LNCAP (cell line): ENCODE measurements at regions not wholly inside any gene's neighbourhood (a gene's known extent, or its start where the extent isn't known, plus 50 kb on each side); places are given as distances from the start of the nearest gene placed in this dataset.

Experiments
- TF ChIP-seq, protein P1 (sequence below): fragments of 450-650 bp; IDR thresholded peaks from 2 replicates; pipeline ENCODE4 v1.5.1; 2017; ENCODE audit warnings: mild to moderate bottlenecking

DNA sequence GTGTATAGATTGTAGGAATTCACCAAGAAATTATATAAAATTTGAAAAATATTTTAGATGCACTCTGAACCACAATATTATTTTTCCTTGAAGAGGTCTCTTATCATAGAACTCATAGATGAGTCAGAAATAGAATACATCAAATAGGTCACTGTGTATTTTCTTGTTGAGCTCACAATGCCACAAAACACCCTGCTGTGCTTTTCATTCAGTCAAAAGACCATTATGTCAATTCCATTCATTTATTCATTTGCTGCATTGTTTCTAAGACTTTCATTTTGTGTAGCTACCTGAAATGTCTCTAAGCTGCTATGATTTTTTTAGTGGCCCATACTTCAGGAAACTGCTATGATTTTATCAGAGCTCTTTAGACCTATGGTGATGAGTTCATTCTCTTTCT lies 231.9 kb upstream of the AVPR1A start:
- TF ChIP-seq, protein P1, sequence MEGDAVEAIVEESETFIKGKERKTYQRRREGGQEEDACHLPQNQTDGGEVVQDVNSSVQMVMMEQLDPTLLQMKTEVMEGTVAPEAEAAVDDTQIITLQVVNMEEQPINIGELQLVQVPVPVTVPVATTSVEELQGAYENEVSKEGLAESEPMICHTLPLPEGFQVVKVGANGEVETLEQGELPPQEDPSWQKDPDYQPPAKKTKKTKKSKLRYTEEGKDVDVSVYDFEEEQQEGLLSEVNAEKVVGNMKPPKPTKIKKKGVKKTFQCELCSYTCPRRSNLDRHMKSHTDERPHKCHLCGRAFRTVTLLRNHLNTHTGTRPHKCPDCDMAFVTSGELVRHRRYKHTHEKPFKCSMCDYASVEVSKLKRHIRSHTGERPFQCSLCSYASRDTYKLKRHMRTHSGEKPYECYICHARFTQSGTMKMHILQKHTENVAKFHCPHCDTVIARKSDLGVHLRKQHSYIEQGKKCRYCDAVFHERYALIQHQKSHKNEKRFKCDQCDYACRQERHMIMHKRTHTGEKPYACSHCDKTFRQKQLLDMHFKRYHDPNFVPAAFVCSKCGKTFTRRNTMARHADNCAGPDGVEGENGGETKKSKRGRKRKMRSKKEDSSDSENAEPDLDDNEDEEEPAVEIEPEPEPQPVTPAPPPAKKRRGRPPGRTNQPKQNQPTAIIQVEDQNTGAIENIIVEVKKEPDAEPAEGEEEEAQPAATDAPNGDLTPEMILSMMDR, result no peak

DNA sequence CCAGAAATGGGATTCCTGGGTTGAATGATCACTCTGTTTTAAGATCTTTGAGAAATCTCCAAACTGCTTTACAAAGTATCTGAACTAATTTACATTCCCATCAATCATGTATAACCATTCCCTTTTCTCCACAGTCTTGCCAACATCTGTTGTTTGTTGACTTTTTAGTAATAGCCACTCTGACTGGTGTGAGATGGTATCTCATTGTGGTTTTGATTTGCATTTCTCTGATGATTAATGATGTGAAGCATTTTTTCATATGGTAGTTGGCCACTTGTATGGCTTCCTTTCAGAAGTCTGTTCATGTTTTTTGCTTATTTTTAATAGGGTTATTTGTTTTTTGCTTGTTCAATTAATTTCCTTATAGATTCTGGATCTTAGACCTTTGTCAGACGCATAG lies 211.8 kb upstream of the AVPR1A start:
- TF ChIP-seq, protein P1, result no peak

DNA sequence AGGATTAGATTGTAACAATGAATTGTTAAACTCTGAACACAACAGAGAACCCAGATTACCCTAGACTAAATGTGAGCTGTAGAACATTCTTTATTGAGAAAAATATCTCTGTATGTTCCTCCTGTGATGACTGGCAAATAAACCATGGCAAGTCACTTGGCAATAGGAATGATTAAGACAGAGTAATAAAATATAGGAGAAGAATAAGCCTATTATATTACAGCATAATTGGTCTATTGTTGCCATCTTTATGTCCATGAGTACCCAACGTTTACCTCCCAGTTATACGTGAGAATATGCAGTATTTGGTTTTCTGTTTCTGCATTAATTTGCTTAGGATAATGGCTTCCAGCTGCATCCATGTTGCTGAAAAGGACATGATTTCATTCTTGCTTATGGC lies 211.2 kb upstream of the AVPR1A start:
- TF ChIP-seq, protein P1, result no peak

DNA sequence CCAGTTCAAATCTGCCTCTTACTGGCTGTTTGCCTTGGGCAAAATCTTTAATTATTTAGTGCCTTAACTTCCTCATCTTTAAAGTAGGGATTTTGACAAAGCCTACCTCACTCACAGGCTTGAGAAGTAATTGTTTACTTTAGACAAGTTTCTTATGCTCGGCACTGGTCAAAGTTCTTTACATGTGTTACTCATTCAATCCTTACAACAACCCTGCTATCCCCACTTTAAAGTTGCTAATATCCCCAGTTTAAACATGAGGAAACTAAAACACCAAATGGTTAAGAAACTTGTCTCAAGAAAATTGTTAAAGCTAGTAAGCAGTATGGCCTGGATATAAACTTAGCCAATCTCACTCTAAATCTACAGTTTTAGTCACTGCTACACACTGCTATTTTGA lies 204.0 kb upstream of the AVPR1A start:
- TF ChIP-seq, protein P1, result no peak

DNA sequence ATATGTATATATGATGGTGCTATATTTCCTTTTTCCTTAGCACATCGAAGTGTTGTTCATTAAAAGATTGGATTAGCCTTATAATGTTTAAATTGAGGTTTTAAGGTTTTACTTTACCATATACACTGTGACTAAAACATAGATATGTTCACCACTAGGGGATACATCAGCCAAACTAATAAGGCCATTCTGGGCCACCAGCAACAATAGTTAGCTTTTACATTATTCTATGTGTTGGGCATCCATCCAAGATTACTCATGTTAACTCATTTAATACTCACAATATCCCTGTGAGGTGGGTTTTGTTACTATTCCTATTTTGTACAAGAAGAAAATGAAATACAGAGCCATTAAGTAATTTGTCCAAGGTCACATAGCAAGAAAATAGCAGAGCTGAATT lies 202.6 kb upstream of the AVPR1A start:
- TF ChIP-seq, protein P1, result peak; percentile 19; the same call in 1 of the 2 replicates

DNA sequence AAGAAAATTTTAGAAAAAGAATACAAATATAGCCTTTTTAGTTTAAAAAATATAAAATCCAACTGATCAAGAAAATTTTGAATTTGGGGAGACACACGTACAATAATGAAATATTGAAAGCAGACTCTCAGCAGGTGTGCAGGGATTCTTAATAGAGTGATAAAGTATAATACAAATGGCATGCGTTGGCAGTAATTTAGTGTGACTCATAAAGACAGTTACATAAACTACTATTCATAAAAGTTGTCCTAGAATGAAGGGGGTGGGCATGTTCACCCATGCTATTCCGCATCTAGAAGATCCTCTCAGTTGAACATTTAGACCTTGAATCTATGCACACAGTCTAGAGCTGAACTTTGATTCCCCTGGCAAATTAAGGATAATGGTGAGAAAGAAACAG lies 200.4 kb upstream of the AVPR1A start:
- TF ChIP-seq, protein P1, result no peak

DNA sequence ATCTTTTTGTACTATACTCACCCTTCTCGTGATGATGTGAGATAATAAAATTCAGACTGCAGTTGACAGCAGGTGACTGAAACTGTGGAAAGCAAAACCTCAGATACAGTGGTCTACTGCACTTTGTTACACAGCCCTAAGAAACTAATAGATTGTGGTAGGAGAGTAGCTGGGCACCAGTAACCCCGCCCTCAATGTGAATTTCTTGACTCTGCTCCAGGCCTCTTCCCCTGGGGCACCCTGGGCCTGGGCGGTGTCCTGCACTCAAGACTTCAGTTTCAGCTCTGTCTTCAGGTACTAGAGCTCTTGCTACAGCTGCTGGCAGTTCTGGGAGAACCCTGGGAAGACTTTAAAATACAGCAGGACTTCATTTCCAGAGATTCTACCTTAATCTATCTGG lies 197.6 kb upstream of the AVPR1A start:
- TF ChIP-seq, protein P1, result no peak

DNA sequence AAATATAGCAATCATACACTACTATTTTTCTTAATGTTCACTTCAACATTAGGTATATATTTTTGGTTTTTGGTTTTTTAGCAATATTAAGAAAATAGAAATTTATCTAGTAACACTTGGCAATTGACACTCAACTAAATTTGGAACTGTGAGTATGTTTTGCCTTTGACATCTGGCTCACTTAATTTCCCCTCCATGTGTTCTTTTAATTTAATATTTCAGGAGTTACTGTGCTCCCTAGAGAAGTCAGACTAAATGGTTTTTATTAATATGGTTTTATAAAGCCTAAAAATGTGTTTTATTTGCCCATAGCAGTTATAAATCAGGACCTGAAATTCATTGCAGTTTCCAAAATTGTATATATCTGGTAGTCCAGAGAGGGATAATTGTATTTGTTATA lies 175.3 kb upstream of the AVPR1A start:
- TF ChIP-seq, protein P1, result no peak
